AG20443 (cell line): ENCODE measurements at regions not wholly inside any gene's neighbourhood (a gene's known extent, or its start where the extent isn't known, plus 50 kb on each side); places are given as distances from the start of the nearest gene placed in this dataset.
"Not testable (repeated sequence)": the region's sequence is repeated elsewhere in the genome, so short reads cannot be mapped to it uniquely, and the experiment has no call there.

ENCODE experiments used
- DNase-seq: peaks from one replicate; pipeline ENCODE4 v3.0.0; 2012; ENCODE audit warnings: low spot score, mixed read lengths

- no peak for DNase-seq
Observed at GRCh38 chr6:106849676-106850332, 124.7 kb downstream of the CD24 start.

GRCh38 chr6:106849120-106849519 lies 125.4 kb downstream of the CD24 start:
- no peak for DNase-seq

- no peak for DNase-seq
Observed at GRCh38 chr6:106847116-106847515, 127.4 kb downstream of the CD24 start.

GRCh38 chr6:106844930-106845329 lies 129.6 kb downstream of the CD24 start:
- DNase-seq: no peak

GRCh38 chr6:106832766-106833510 lies 141.6 kb downstream of the CD24 start:
- DNase-seq: no peak

- DNase-seq: no peak
Observed at GRCh38 chr6:106830930-106831329, 143.6 kb downstream of the CD24 start.

- DNase-seq: no peak
Observed at GRCh38 chr6:106829451-106829850, 145.1 kb downstream of the CD24 start.

GRCh38 chr6:106827081-106827480 lies 147.4 kb downstream of the CD24 start:
- no peak for DNase-seq

- no peak for DNase-seq
Observed at GRCh38 chr6:106825156-106825555, 149.4 kb downstream of the CD24 start.

GRCh38 chr6:106823732-106824351 lies 150.7 kb downstream of the CD24 start:
- no peak for DNase-seq

GRCh38 chr6:106823058-106823457 lies 151.5 kb downstream of the CD24 start:
- DNase-seq: no peak

- peak; percentile 54 for DNase-seq
Observed at GRCh38 chr6:106820412-106820852, 154.1 kb downstream of the CD24 start.

GRCh38 chr6:106811088-106811686 lies 163.3 kb downstream of the CD24 start:
- DNase-seq: no peak

- DNase-seq: no peak
Observed at GRCh38 chr6:106808758-106809157, 165.8 kb downstream of the CD24 start.

GRCh38 chr6:106807947-106808611 lies 166.4 kb downstream of the CD24 start:
- no peak for DNase-seq

- DNase-seq: not testable (repeated sequence)
Observed at GRCh38 chr6:106806253-106806652, 168.3 kb downstream of the CD24 start.

GRCh38 chr6:106805771-106806170 lies 168.8 kb downstream of the CD24 start:
- no peak for DNase-seq

GRCh38 chr6:106804346-106805335 lies 169.9 kb downstream of the CD24 start:
- DNase-seq: no peak

- DNase-seq: no peak
Observed at GRCh38 chr6:106803188-106803587, 171.3 kb downstream of the CD24 start.

- no peak for DNase-seq
Observed at GRCh38 chr6:106802139-106802538, 172.4 kb downstream of the CD24 start.

GRCh38 chr6:106801256-106801655 lies 171.9 kb downstream of the QRSL1 start:
- no peak for DNase-seq
